ENCODE measurements at regions not wholly inside any gene's neighbourhood (a gene's known extent, or its start where the extent isn't known, plus 50 kb on each side); places are given as distances from the start of the nearest gene placed in this dataset.

DNA sequence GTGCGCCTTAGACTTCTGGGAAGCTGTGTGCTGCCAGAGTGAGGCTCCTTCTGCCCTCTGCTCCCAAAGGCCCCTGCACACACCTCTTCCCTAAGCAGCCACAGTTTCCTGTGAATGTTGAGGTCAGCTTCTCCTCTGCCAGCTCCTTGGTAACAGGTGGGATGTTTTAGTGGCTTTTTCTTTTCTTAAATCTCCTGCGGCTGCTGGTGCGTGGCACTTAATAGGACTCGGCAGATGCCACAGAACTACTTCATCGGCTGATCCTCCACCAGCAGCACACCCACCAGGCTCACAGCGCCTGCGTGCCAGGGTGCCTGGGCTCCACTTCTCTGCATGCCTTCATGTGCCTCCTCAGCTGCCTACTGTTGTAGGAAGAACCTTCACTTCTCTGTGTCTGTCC lies 87.8 kb downstream of the RCN1 start:
- H3K36me3 Mint-ChIP-seq (ENCODE audit: low read depth) = no peaks in the 10 kb centered on the region
- no peak for ATAC-seq
- POLR2A ChIA-PET = no interaction called here
- no peak overlapping the region for H3K27ac Mint-ChIP-seq
- H3K27me3 Mint-ChIP-seq (ENCODE audit: low read depth) = peaks cover 22% of the 10 kb centered on the region
- DNase-seq = no peak
- no peak overlapping the region for H3K4me3 Mint-ChIP-seq
- no peaks in the 10 kb centered on the region for H3K4me1 Mint-ChIP-seq (ENCODE audit: low read depth)
- CTCF ChIA-PET = interaction anchor here (4.1 kb wide), 1 partner anchor 126 kb away, joined by 72 read pairs; no protein-coding TSS in a partner anchor
- no peaks in the 10 kb centered on the region for H3K9me3 Mint-ChIP-seq (ENCODE audit: insufficient read depth)

DNA sequence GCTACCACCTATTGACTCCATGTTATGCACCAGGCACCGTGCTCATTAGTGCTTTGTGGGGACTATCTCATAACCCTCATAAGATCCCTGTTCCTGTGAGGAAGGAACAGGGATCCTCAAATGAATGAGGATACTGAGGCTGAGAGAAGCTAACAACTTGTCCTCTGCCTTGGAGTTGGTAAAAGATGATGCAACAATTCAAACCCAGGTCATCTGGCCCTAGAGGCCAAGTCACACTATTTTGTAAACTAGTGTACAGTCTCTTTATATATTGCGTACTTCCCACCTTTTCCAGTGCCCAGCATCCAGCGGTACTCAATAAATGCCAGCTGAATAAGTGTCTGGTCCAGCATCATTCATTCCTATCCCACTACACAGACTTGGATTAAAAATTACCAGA lies 92.6 kb downstream of the RCN1 start:
- POLR2A ChIA-PET = no interaction called here
- no peaks in the 10 kb centered on the region for H3K36me3 Mint-ChIP-seq (ENCODE audit: low read depth)
- no peaks in the 10 kb centered on the region for H3K9me3 Mint-ChIP-seq (ENCODE audit: insufficient read depth)
- ATAC-seq = no peak
- peaks cover 23% of the 10 kb centered on the region for H3K27me3 Mint-ChIP-seq (ENCODE audit: low read depth)
- CTCF ChIA-PET = interaction anchor here (1.7 kb wide), 1 partner anchor 132 kb away, joined by 4 read pairs; no protein-coding TSS in a partner anchor
- no peak overlapping the region for H3K4me3 Mint-ChIP-seq
- H3K4me1 Mint-ChIP-seq (ENCODE audit: low read depth) = no peaks in the 10 kb centered on the region
- H3K27ac Mint-ChIP-seq = no peak overlapping the region
- DNase-seq = no peak

GRCh38 chr11:32184041-32184722 lies 93.3 kb downstream of the RCN1 start:
- Mint-ChIP-seq H3K4me3 (no peak overlapping the region), H3K36me3 (ENCODE audit: low read depth) (no peaks in the 10 kb centered on the region), H3K27me3 (ENCODE audit: low read depth) (peaks cover 18% of the 10 kb centered on the region), H3K27ac (no peak overlapping the region), H3K9me3 (ENCODE audit: insufficient read depth) (no peaks in the 10 kb centered on the region), H3K4me1 (ENCODE audit: low read depth) (no peaks in the 10 kb centered on the region)
- ChIA-PET CTCF (interaction anchor here (1.0 to 1.7 kb wide), 2 partner anchors 132 to 133 kb away, joined by 4 read pairs; no protein-coding TSS in a partner anchor), POLR2A (no interaction called here)
- DNase-seq (no peak), ATAC-seq (no peak)

DNA sequence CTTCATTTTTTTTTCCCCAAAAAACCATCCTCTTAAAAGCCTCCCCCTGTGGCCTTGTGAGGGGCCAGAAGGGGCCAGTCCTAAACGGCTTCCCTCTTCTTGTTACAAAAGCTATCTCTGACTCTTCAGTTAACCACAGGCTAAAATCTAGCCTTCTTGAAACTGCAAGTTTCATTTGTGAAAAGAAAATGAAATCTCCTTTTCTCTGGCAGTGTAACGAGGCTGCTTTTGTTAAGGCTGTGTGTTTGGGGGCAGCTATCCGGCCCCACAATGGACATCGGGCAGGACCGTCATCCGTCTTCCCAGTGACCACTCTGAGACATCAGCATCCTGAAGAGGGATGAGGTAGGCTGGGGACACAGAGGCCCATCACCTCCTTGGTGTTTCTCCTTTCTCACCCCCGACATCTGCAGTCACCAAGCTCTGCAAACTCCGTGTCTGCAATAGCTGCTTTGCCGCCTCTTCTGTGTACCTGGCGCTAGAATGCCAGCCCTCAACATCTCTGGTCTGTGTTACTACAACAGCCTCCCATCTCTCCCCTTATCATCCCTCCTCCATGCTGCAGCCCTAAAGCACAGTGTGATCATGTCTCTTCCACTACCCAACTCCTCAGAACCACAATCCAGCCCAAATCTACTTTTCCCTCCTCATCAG lies 94.0 kb downstream of the RCN1 start:
- H3K4me1 Mint-ChIP-seq (ENCODE audit: low read depth) = no peaks in the 10 kb centered on the region
- no peak for ATAC-seq
- peaks cover 18% of the 10 kb centered on the region for H3K27me3 Mint-ChIP-seq (ENCODE audit: low read depth)
- no peak for DNase-seq
- no peaks in the 10 kb centered on the region for H3K9me3 Mint-ChIP-seq (ENCODE audit: insufficient read depth)
- POLR2A ChIA-PET = no interaction called here
- no peaks in the 10 kb centered on the region for H3K36me3 Mint-ChIP-seq (ENCODE audit: low read depth)
- no peak overlapping the region for H3K27ac Mint-ChIP-seq
- no peak overlapping the region for H3K4me3 Mint-ChIP-seq
- CTCF ChIA-PET = interaction anchor here (1.0 kb wide), 1 partner anchor 133 kb away, joined by 4 read pairs; no protein-coding TSS in a partner anchor

DNA sequence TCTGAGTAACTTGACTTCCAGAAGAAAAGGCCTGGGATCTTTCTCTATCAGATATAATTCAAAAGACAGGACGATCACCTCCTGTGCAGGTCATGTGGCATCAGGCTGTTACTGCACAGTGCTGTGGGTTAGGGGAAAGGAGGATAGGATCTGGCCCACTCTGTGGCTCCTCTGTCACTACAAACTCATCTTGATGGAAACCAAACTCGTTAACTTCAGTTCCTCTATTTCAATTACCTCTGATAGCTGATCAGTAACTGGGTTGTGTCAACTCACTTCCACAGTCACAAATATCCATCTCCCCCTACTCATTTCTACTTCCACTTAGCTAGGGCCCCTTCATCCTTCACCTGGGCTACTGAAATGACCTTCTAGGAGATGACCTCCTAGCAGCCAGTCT lies 95.2 kb downstream of the RCN1 start:
- ChIA-PET POLR2A (no interaction called here), CTCF (no interaction called here)
- H3K36me3 Mint-ChIP-seq (ENCODE audit: low read depth) = no peaks in the 10 kb centered on the region
- peaks cover 13% of the 10 kb centered on the region for H3K27me3 Mint-ChIP-seq (ENCODE audit: low read depth)
- no peaks in the 10 kb centered on the region for H3K9me3 Mint-ChIP-seq (ENCODE audit: insufficient read depth)
- H3K27ac Mint-ChIP-seq = no peak overlapping the region
- H3K4me3 Mint-ChIP-seq = no peak overlapping the region
- ATAC-seq = no peak
- H3K4me1 Mint-ChIP-seq (ENCODE audit: low read depth) = no peaks in the 10 kb centered on the region
- no peak for DNase-seq

- no peak overlapping the region for H3K4me3 Mint-ChIP-seq
- H3K9me3 Mint-ChIP-seq (ENCODE audit: insufficient read depth) = no peaks in the 10 kb centered on the region
- H3K27me3 Mint-ChIP-seq (ENCODE audit: low read depth) = peaks cover 16% of the 10 kb centered on the region
- POLR2A ChIA-PET = no interaction called here
- no peaks in the 10 kb centered on the region for H3K4me1 Mint-ChIP-seq (ENCODE audit: low read depth)
- DNase-seq = no peak
- no peaks in the 10 kb centered on the region for H3K36me3 Mint-ChIP-seq (ENCODE audit: low read depth)
- H3K27ac Mint-ChIP-seq = no peak overlapping the region
- CTCF ChIA-PET = no interaction called here
- no peak for ATAC-seq
Measured at GRCh38 chr11:32187111-32187510, 96.2 kb downstream of the RCN1 start.

GRCh38 chr11:32188785-32189184 lies 97.9 kb downstream of the RCN1 start:
- CTCF ChIA-PET = no interaction called here

DNA sequence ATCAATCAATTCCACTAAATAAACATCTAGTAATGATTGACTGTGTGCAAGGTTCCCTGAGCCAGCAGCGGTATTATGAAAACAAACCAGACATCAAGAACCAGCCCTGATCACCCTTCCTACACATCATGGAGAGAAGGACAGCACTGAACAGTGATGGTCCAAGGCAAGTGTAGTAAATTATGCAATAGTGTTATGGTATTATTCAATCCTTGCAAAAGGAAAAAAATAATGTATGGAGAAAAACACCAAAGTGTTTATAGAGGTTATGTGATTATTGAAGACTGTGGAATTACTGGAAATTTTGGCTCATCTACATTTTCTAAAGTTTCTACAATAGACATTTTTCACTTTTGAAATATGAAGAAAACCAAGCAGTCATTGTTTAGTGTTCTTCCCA lies 105.3 kb downstream of the RCN1 start:
- POLR2A ChIA-PET = no interaction called here
- no peaks in the 10 kb centered on the region for H3K9me3 Mint-ChIP-seq (ENCODE audit: insufficient read depth)
- ATAC-seq = no peak
- no peaks in the 10 kb centered on the region for H3K36me3 Mint-ChIP-seq (ENCODE audit: low read depth)
- H3K27ac Mint-ChIP-seq = no peak overlapping the region
- H3K4me1 Mint-ChIP-seq (ENCODE audit: low read depth) = no peaks in the 10 kb centered on the region
- peaks cover 14% of the 10 kb centered on the region for H3K27me3 Mint-ChIP-seq (ENCODE audit: low read depth)
- H3K4me3 Mint-ChIP-seq = no peak overlapping the region
- DNase-seq = no peak
- CTCF ChIA-PET = no interaction called here

More at GRCh38 chr11:32188785-32189184, 97.9 kb downstream of the RCN1 start:
- Mint-ChIP-seq H3K27ac (no peak overlapping the region), H3K36me3 (ENCODE audit: low read depth) (no peaks in the 10 kb centered on the region), H3K9me3 (ENCODE audit: insufficient read depth) (no peaks in the 10 kb centered on the region), H3K4me3 (no peak overlapping the region), H3K27me3 (ENCODE audit: low read depth) (peaks cover 15% of the 10 kb centered on the region), H3K4me1 (ENCODE audit: low read depth) (no peaks in the 10 kb centered on the region)
- DNase-seq (no peak), ATAC-seq (no peak)
- POLR2A ChIA-PET = no interaction called here

DNA sequence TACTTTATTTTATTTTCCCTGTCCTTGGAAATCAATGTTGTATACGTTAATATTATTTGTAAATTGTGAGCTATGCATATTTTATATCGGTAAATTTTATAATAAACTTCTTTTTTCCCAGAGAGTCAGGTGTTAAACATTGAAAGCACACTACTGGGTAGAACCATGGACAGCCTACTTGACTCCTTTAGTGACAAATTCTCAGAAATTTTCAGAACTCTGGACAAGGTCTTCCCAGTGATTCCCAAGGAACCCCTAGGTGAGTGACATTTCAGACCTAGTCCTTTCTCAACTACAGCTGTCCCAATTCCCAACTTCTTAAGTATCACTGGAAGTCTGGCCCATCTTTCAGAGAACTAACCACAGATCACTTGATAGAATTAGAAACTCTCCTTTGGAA lies 107.2 kb downstream of the RCN1 start:
- CTCF ChIA-PET = interaction anchor here (2.0 kb wide), 1 partner anchor 23 kb away, joined by 6 read pairs; no protein-coding TSS in a partner anchor
- ATAC-seq (no peak), DNase-seq (no peak)
- H3K4me1 Mint-ChIP-seq (ENCODE audit: low read depth) = no peaks in the 10 kb centered on the region
- no peak overlapping the region for H3K4me3 Mint-ChIP-seq
- no peaks in the 10 kb centered on the region for H3K9me3 Mint-ChIP-seq (ENCODE audit: insufficient read depth)
- POLR2A ChIA-PET = no interaction called here
- no peak overlapping the region for H3K27ac Mint-ChIP-seq
- H3K36me3 Mint-ChIP-seq (ENCODE audit: low read depth) = no peaks in the 10 kb centered on the region
- H3K27me3 Mint-ChIP-seq (ENCODE audit: low read depth) = peaks cover 11% of the 10 kb centered on the region

DNA sequence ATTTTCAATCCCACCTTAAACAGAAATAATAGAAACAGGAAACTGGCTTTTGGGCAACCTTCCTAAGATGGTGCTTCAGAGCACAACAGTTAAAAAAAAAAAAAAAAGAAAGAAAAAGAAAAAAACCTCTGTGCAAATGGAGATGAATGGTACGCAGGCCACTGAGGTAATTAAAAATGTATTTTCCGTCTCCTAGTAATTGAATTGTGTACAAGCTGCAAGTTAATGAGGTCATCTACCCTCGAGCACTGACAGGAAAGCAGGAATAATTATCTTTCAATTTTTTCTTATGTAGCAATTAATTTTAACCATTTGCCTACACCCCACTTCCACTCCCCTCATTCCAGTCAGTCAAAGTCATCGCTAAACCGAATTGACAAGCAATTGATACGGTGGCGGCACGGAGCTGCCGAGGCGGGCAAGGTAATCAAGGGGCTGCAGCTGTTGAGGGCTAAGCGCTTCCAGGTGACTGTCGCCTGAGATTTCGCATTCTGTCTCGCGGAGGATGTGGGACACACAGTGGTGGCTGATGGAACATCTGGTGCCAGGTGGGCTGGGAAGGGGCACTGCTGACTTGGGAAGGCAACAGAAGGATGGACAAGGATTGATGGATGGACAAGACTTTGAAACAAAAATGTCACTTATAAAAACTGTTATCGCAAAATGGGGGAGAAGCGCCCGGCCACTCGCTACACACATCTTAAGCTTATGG lies 109.4 kb downstream of the RCN1 start:
- CTCF ChIA-PET = interaction anchor here (1.2 kb wide), 1 partner anchor 32 kb away, joined by 3 read pairs; no protein-coding TSS in a partner anchor
- H3K36me3 Mint-ChIP-seq (ENCODE audit: low read depth) = no peaks in the 10 kb centered on the region
- no peak for ATAC-seq

DNA sequence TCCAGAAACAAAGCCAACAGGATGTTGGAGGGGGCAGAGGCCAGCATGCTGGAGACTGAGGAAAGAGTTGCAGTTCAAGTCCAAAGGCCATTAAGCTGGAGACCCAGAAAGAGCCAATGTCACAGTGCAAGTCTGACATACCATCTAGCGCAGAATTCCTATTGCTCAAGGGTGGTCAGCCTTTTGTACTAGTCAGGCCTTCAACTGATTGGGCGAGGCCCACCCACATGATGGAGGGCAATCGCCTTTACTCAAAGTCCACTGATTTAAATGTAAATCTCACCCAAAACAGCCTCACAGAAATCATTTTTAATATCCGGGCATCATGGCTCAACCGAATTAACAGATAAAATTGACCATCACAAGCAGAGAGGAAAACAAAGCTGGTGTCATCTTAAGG lies 113.9 kb downstream of the RCN1 start:
- Mint-ChIP-seq H3K9me3 (ENCODE audit: insufficient read depth) (no peaks in the 10 kb centered on the region), H3K4me3 (no peak overlapping the region), H3K27me3 (ENCODE audit: low read depth) (no peaks in the 10 kb centered on the region), H3K27ac (no peak overlapping the region), H3K36me3 (ENCODE audit: low read depth) (no peaks in the 10 kb centered on the region), H3K4me1 (ENCODE audit: low read depth) (no peaks in the 10 kb centered on the region)
- CTCF ChIA-PET = no interaction called here
- DNase-seq (no peak), ATAC-seq (no peak)
- POLR2A ChIA-PET = no interaction called here

More for the DNA sequence above, 109.4 kb downstream of the RCN1 start:
- H3K9me3 Mint-ChIP-seq (ENCODE audit: insufficient read depth) = no peaks in the 10 kb centered on the region
- H3K27me3 Mint-ChIP-seq (ENCODE audit: low read depth) = peaks cover 4% of the 10 kb centered on the region
- no peak overlapping the region for H3K27ac Mint-ChIP-seq
- POLR2A ChIA-PET = no interaction called here
- DNase-seq = no peak
- H3K4me3 Mint-ChIP-seq = no peak overlapping the region
- H3K4me1 Mint-ChIP-seq (ENCODE audit: low read depth) = no peaks in the 10 kb centered on the region

DNA sequence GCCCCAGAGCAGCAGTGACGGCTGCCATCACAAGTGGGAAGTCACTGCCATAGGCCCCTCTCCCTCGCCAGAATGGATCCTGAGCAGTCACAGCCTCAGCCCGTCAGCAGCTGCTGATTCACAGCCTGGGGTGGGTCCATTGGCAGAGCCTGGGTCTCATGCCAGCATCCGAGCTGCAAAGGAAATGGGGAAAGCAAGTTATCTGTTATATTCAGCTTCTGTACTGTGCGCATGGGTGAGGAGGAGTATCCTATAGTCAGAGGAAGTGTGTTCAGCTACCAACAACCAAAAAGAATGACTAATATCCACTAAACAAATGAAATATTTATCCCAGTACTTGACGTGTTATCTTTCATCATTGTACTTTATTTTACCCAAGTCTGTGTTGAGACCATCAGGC lies 119.7 kb downstream of the RCN1 start:
- ChIA-PET CTCF (no interaction called here), POLR2A (no interaction called here)
- no peak overlapping the region for H3K27ac Mint-ChIP-seq
- no peaks in the 10 kb centered on the region for H3K4me1 Mint-ChIP-seq (ENCODE audit: low read depth)
- DNase-seq (no peak), ATAC-seq (no peak)
- no peaks in the 10 kb centered on the region for H3K36me3 Mint-ChIP-seq (ENCODE audit: low read depth)
- H3K9me3 Mint-ChIP-seq (ENCODE audit: insufficient read depth) = no peaks in the 10 kb centered on the region
- peaks cover 2% of the 10 kb centered on the region for H3K27me3 Mint-ChIP-seq (ENCODE audit: low read depth)
- no peak overlapping the region for H3K4me3 Mint-ChIP-seq

Measured in activated CD8-positive, alpha-beta T cell treated with anti-CD3 and anti-CD28 coated beads, Interleukin-2, amount 10 ng/mL, durations not matched to agents 7 days and 5 days (primary cell).